ENCODE measurements at regions not wholly inside any gene's neighbourhood (a gene's known extent, or its start where the extent isn't known, plus 50 kb on each side); places are given as distances from the start of the nearest gene placed in this dataset.
A peak's percentile ranks its signal among the peaks of the same experiment; 100 is the strongest.

GRCh38 chr2:78592491-78592890 lies 433.0 kb upstream of the REG3G start:
- no peak for DNase-seq (ENCODE audit: low read depth)

GRCh38 chr2:78601113-78601512 lies 424.4 kb upstream of the REG3G start:
- no peak for DNase-seq (ENCODE audit: low read depth)

GRCh38 chr2:78602862-78603261 lies 422.6 kb upstream of the REG3G start:
- no peak for DNase-seq (ENCODE audit: low read depth)

- no peak for DNase-seq (ENCODE audit: low read depth)
Measured at GRCh38 chr2:78606895-78607294, 418.6 kb upstream of the REG3G start.

- no peak for DNase-seq (ENCODE audit: low read depth)
Measured at GRCh38 chr2:78614726-78615125, 410.8 kb upstream of the REG3G start.

- no peak for DNase-seq (ENCODE audit: low read depth)
Measured at GRCh38 chr2:78615956-78616355, 409.5 kb upstream of the REG3G start.

GRCh38 chr2:78634425-78634824 lies 391.1 kb upstream of the REG3G start:
- DNase-seq (ENCODE audit: low read depth): no peak

GRCh38 chr2:78644854-78645253 lies 380.6 kb upstream of the REG3G start:
- DNase-seq (ENCODE audit: low read depth): no peak

GRCh38 chr2:78646533-78647364 lies 378.8 kb upstream of the REG3G start:
- no peak for DNase-seq (ENCODE audit: low read depth)

GRCh38 chr2:78648558-78648957 lies 376.9 kb upstream of the REG3G start:
- DNase-seq (ENCODE audit: low read depth): no peak

GRCh38 chr2:78654941-78655340 lies 370.6 kb upstream of the REG3G start:
- no peak for DNase-seq (ENCODE audit: low read depth)

- DNase-seq (ENCODE audit: low read depth): no peak
Measured at GRCh38 chr2:78676921-78677696, 348.4 kb upstream of the REG3G start.

GRCh38 chr2:78677774-78678173 lies 347.7 kb upstream of the REG3G start:
- no peak for DNase-seq (ENCODE audit: low read depth)

- no peak for DNase-seq (ENCODE audit: low read depth)
Measured at GRCh38 chr2:78681386-78681785, 344.1 kb upstream of the REG3G start.

- peak; percentile 13 for DNase-seq (ENCODE audit: low read depth)
Measured at GRCh38 chr2:78682781-78683180, 342.7 kb upstream of the REG3G start.

GRCh38 chr2:78686625-78687153 lies 338.8 kb upstream of the REG3G start:
- no peak for DNase-seq (ENCODE audit: low read depth)

GRCh38 chr2:78699696-78700095 lies 325.8 kb upstream of the REG3G start:
- DNase-seq (ENCODE audit: low read depth): no peak

GRCh38 chr2:78701546-78701945 lies 324.0 kb upstream of the REG3G start:
- no peak for DNase-seq (ENCODE audit: low read depth)

- DNase-seq (ENCODE audit: low read depth): no peak
Measured at GRCh38 chr2:78707776-78708386, 317.6 kb upstream of the REG3G start.

- no peak for DNase-seq (ENCODE audit: low read depth)
Measured at GRCh38 chr2:78710632-78711375, 314.7 kb upstream of the REG3G start.

GRCh38 chr2:78715293-78715692 lies 310.2 kb upstream of the REG3G start:
- no peak for DNase-seq (ENCODE audit: low read depth)

- DNase-seq (ENCODE audit: low read depth): no peak
Measured at GRCh38 chr2:78718024-78718423, 307.5 kb upstream of the REG3G start.
